Neural progenitor cell (in vitro differentiated cells): ENCODE measurements at regions not wholly inside any gene's neighbourhood (a gene's known extent, or its start where the extent isn't known, plus 50 kb on each side); places are given as distances from the start of the nearest gene placed in this dataset.

Experiments used
- DNase-seq: peaks from one replicate; pipeline ENCODE4 v3.0.0-alpha.2; 2016; ENCODE audit warnings: low spot score
- H2AFZ ChIP-seq: fragments of 200-600 bp; sonication (generic); replicated peaks from 2 replicates; pipeline ENCODE4 v1.6.1; 2016; ENCODE audit warnings: antibody characterized with exemption
- H3F3A ChIP-seq: fragments of 200-600 bp; sonication (generic); 2 replicates; pipeline ENCODE4 v1.6.1; 2016; ENCODE audit warnings: antibody characterized with exemption, low read depth
- H3K27ac ChIP-seq: fragments of 200-600 bp; sonication (generic); 2 replicates; pipeline ENCODE4 v1.5.1; 2016; ENCODE audit warnings: mild to moderate bottlenecking
- H3K27me3 ChIP-seq: fragments of 200-600 bp; sonication (generic); 2 replicates; pipeline ENCODE4 v1.6.1; 2016; ENCODE audit warnings: mild to moderate bottlenecking, moderate library complexity
- H3K36me3 ChIP-seq: fragments of 200-600 bp; sonication (generic); 2 replicates; pipeline ENCODE4 v1.5.1; 2016
- H3K4me1 ChIP-seq: fragments of 200-600 bp; sonication (generic); 2 replicates; pipeline ENCODE4 v1.6.1; 2016; ENCODE audit warnings: mixed run types
- H3K4me2 ChIP-seq: fragments of 200-600 bp; sonication (generic); 2 replicates; pipeline ENCODE4 v1.6.1; 2016
- H3K4me3 ChIP-seq: fragments of 200-600 bp; sonication (generic); 2 replicates; pipeline ENCODE4 v1.5.1; 2016
- H3K79me2 ChIP-seq: fragments of 200-600 bp; sonication (generic); 2 replicates; pipeline ENCODE4 v1.6.1; 2016; ENCODE audit warnings: low read depth
- H3K9ac ChIP-seq: fragments of 200-600 bp; sonication (generic); 2 replicates; pipeline ENCODE4 v1.6.1; 2016
- H3K9me3 ChIP-seq: fragments of 200-600 bp; sonication (generic); 2 replicates; pipeline ENCODE4 v1.5.1; 2016; ENCODE audit warnings: low read depth
- H4K20me1 ChIP-seq: fragments of 200-600 bp; sonication (generic); 2 replicates; pipeline ENCODE4 v1.6.1; 2016; ENCODE audit warnings: low read depth
- H3K27ac Mint-ChIP-seq: 3 replicates; pipeline ENCODE4 v1.8.0; 2021; ENCODE audit warnings: mixed read lengths
- H3K27me3 Mint-ChIP-seq: 2 replicates; pipeline ENCODE4 v1.8.0; 2022; ENCODE audit warnings: low read depth, mild to moderate bottlenecking, inconsistent platforms, moderate library complexity, mixed read lengths; ENCODE audit not compliant: insufficient read depth
- H3K36me3 Mint-ChIP-seq: 3 replicates; pipeline ENCODE4 v1.8.0; 2021; ENCODE audit warnings: mixed read lengths
- H3K4me1 Mint-ChIP-seq: 3 replicates; pipeline ENCODE4 v1.8.0; 2021; ENCODE audit warnings: mixed read lengths
- H3K4me3 Mint-ChIP-seq: 3 replicates; pipeline ENCODE4 v1.8.0; 2021; ENCODE audit warnings: mild to moderate bottlenecking, moderate library complexity, mixed read lengths
- H3K9me3 Mint-ChIP-seq: 3 replicates; pipeline ENCODE4 v1.8.0; 2020; ENCODE audit warnings: mixed read lengths
- CTCF ChIP-seq: fragments of 200-600 bp; sonication (generic); IDR thresholded peaks from 2 replicates; pipeline ENCODE4 v1.5.1; 2017; ENCODE audit warnings: antibody characterized with exemption, mild to moderate bottlenecking
- EZH2 ChIP-seq: fragments of 200-600 bp; sonication (generic); IDR thresholded peaks from 2 replicates; pipeline ENCODE4 v1.6.1; 2017; ENCODE audit warnings: antibody characterized with exemption, mild to moderate bottlenecking, moderate library complexity
- EZH2phosphoT487 ChIP-seq: fragments of 200-600 bp; sonication (generic); IDR thresholded peaks from 2 replicates; pipeline ENCODE4 v1.6.1; 2017; ENCODE audit warnings: antibody characterized with exemption

- Histone ChIP-seq H3K4me3 (no peak overlapping the region), H3K9me3 (no peaks in the 10 kb centered on the region), H2AFZ (no peak overlapping the region), H3F3A (peaks cover 21% of the 10 kb centered on the region), H3K9ac (no peak overlapping the region), H4K20me1 (peaks cover 18% of the 10 kb centered on the region), H3K27ac (no peak overlapping the region), H3K4me2 (no peak overlapping the region), H3K79me2 (no peaks in the 10 kb centered on the region), H3K4me1 (peaks cover 33% of the 10 kb centered on the region), H3K36me3 (no peaks in the 10 kb centered on the region), H3K27me3 (no peaks in the 10 kb centered on the region)
- no peaks in the 10 kb centered on the region for H3K36me3 Mint-ChIP-seq
- no peak for TF ChIP-seq EZH2
- no peak for TF ChIP-seq EZH2phosphoT487
- TF ChIP-seq CTCF, result peak; percentile 95
- H3K27ac Mint-ChIP-seq, result no peak overlapping the region
- no peaks in the 10 kb centered on the region for H3K27me3 Mint-ChIP-seq
- H3K4me1 Mint-ChIP-seq, result peaks cover 46% of the 10 kb centered on the region
- H3K4me3 Mint-ChIP-seq, result no peak overlapping the region
- DNase-seq, result peak; percentile 87
- H3K9me3 Mint-ChIP-seq, result no peaks in the 10 kb centered on the region
Observed at GRCh38 chr6:154928325-154928922, 66.7 kb upstream of the TIAM2 start.

- H2AFZ ChIP-seq, result no peak overlapping the region
- no peaks in the 10 kb centered on the region for H3K27me3 ChIP-seq
- H3K9me3 Mint-ChIP-seq, result no peaks in the 10 kb centered on the region
- H3K36me3 ChIP-seq, result no peaks in the 10 kb centered on the region
- H3K27me3 Mint-ChIP-seq, result no peaks in the 10 kb centered on the region
- H3K4me1 ChIP-seq, result peaks cover 34% of the 10 kb centered on the region
- H3K79me2 ChIP-seq, result no peaks in the 10 kb centered on the region
- peak overlapping the region; percentile 42 for H3K4me2 ChIP-seq
- no peak overlapping the region for H3K4me3 ChIP-seq
- no peak overlapping the region for H3K9ac ChIP-seq
- peaks cover 21% of the 10 kb centered on the region for H3F3A ChIP-seq
- no peaks in the 10 kb centered on the region for H3K9me3 ChIP-seq
- no peak overlapping the region for H3K4me3 Mint-ChIP-seq
- TF ChIP-seq CTCF (no peak), EZH2phosphoT487 (no peak), EZH2 (no peak)
- H3K4me1 Mint-ChIP-seq, result peaks cover 41% of the 10 kb centered on the region
- no peak overlapping the region for H3K27ac Mint-ChIP-seq
- peak overlapping the region; percentile 53 for H3K27ac ChIP-seq
- DNase-seq, result peak; percentile 63
- H3K36me3 Mint-ChIP-seq, result no peaks in the 10 kb centered on the region
- H4K20me1 ChIP-seq, result peaks cover 18% of the 10 kb centered on the region
Observed at GRCh38 chr6:154930451-154930851, 64.7 kb upstream of the TIAM2 start.

- Mint-ChIP-seq H3K27me3 (no peaks in the 10 kb centered on the region), H3K36me3 (no peaks in the 10 kb centered on the region), H3K27ac (peak overlapping the region; percentile 48), H3K4me1 (peaks cover 41% of the 10 kb centered on the region), H3K4me3 (peak overlapping the region; percentile 25), H3K9me3 (no peaks in the 10 kb centered on the region)
- H3K36me3 ChIP-seq, result no peaks in the 10 kb centered on the region
- peak overlapping the region; percentile 42 for H3K4me2 ChIP-seq
- H3K9ac ChIP-seq, result no peak overlapping the region
- H3K4me3 ChIP-seq, result no peak overlapping the region
- no peaks in the 10 kb centered on the region for H3K9me3 ChIP-seq
- no peak overlapping the region for H2AFZ ChIP-seq
- DNase-seq, result peak; percentile 71
- no peaks in the 10 kb centered on the region for H3K79me2 ChIP-seq
- peaks cover 18% of the 10 kb centered on the region for H4K20me1 ChIP-seq
- H3K27ac ChIP-seq, result peak overlapping the region; percentile 0
- no peaks in the 10 kb centered on the region for H3K27me3 ChIP-seq
- peaks cover 34% of the 10 kb centered on the region for H3K4me1 ChIP-seq
- peaks cover 21% of the 10 kb centered on the region for H3F3A ChIP-seq
- no peak for TF ChIP-seq EZH2phosphoT487
- TF ChIP-seq CTCF, result no peak
- TF ChIP-seq EZH2, result no peak
Observed at GRCh38 chr6:154931711-154932424, 63.2 kb upstream of the TIAM2 start.
